CD4-positive, alpha-beta T cell (primary cell): ENCODE measurements at regions not wholly inside any gene's neighbourhood (a gene's known extent, or its start where the extent isn't known, plus 50 kb on each side); places are given as distances from the start of the nearest gene placed in this dataset.
"Not testable (repeated sequence)": the region's sequence is repeated elsewhere in the genome, so short reads cannot be mapped to it uniquely, and the experiment has no call there.

Source experiments
- ATAC-seq: fragments of 200-7000 bp; cut with Tn5 transposase; one replicate; pipeline ENCODE4 v1.10.0; 2022; ENCODE audit warnings: mild to moderate bottlenecking; ENCODE audit not compliant: poor library complexity
- CTCF ChIA-PET: fragments of 350-600 bp; sonication (Branson Sonifier 250); formaldehyde crosslinking; loops from one replicate; lab custom pipeline; 2021; ENCODE audit warnings: antibody characterized with exemption, inconsistent platforms; lab: Charles Lee
- POLR2A ChIA-PET: fragments of 350-600 bp; sonication (Branson Sonifier 250); formaldehyde crosslinking; loops from one replicate; lab custom pipeline; 2021; ENCODE audit warnings: antibody characterized with exemption, inconsistent platforms; lab: Charles Lee
- DNase-seq, 14 experiments: peaks; one replicate each; pipeline ENCODE4 v3.0.0-alpha.2; 2013 to 2020; ENCODE audit warnings: mixed read lengths in 2 of 14
- H3K27ac ChIP-seq, 2 donors: one replicate each; pipeline versions ENCODE4 v1.5.1 to v1.7.0; 2013; ENCODE audit warnings: low read length in 2 of 2, low read depth in 1 of 2, mild to moderate bottlenecking in 1 of 2
- H3K27me3 ChIP-seq, 2 experiments: 1 replicate in 1 of 2; 2 replicates in 1 of 2; pipeline versions ENCODE4 v1.6.1 to v1.7.0; 2013; ENCODE audit warnings: low read length in 2 of 2, control low read depth in 1 of 2, mild to moderate bottlenecking in 1 of 2, moderate library complexity in 1 of 2; ENCODE audit not compliant: insufficient read depth in 2 of 2, control insufficient read depth in 1 of 2
- H3K36me3 ChIP-seq: one replicate; pipeline ENCODE4 v1.6.1; 2013; ENCODE audit warnings: low read length, control low read depth; ENCODE audit not compliant: insufficient read depth
- H3K4me1 ChIP-seq: one replicate; pipeline ENCODE4 v1.6.1; 2013; ENCODE audit warnings: low read length, control low read depth; ENCODE audit not compliant: insufficient read depth
- H3K4me3 ChIP-seq: one replicate; pipeline ENCODE4 v1.5.1; 2013; ENCODE audit warnings: mild to moderate bottlenecking, low read length, moderate library complexity
- H3K9me3 ChIP-seq, 2 experiments: 1 replicate in 1 of 2; 2 replicates in 1 of 2; pipeline versions ENCODE4 v1.6.1 to v1.7.0; 2013; ENCODE audit warnings: low read length in 2 of 2, mild to moderate bottlenecking in 2 of 2, control low read depth in 1 of 2, moderate library complexity in 1 of 2; ENCODE audit not compliant: control insufficient read depth in 1 of 2, insufficient read depth in 1 of 2
- H3K27ac Mint-ChIP-seq: one replicate; pipeline ENCODE4 v1.8.0; 2020; ENCODE audit warnings: mixed read lengths
- H3K27me3 Mint-ChIP-seq: one replicate; pipeline ENCODE4 v1.8.0; 2021; ENCODE audit warnings: mixed read lengths
- H3K36me3 Mint-ChIP-seq: one replicate; pipeline ENCODE4 v1.8.0; 2021; ENCODE audit warnings: low read depth, mixed read lengths
- H3K4me1 Mint-ChIP-seq: one replicate; pipeline ENCODE4 v1.8.0; 2021; ENCODE audit warnings: low read depth, mixed read lengths
- H3K4me3 Mint-ChIP-seq: one replicate; pipeline ENCODE4 v1.8.0; 2020; ENCODE audit warnings: mild to moderate bottlenecking, mixed read lengths
- H3K9me3 Mint-ChIP-seq: one replicate; pipeline ENCODE4 v1.8.0; 2020; ENCODE audit warnings: mixed read lengths
- intact Hi-C, 2 experiments: fragments of 100-400 bp; cut with DNase I in 1 of 2; cut with micrococcal nuclease in 1 of 2; formaldehyde crosslinking; loops; one replicate each; pipeline versions ENCODE4 v1.15.1 to v1.9.0; 2023 to 2025; cut with DNase I, micrococcal nuclease

GRCh38 chr2:110384109-110384735, 88.4 kb downstream of the LIMS4 start:
- ATAC-seq: peak; percentile 45
- H3K27ac Mint-ChIP-seq, H3K4me3 Mint-ChIP-seq, DNase-seq, H3K36me3 Mint-ChIP-seq, H3K4me1 ChIP-seq, H3K4me3 ChIP-seq, H3K4me1 Mint-ChIP-seq, H3K27me3 Mint-ChIP-seq, H3K36me3 ChIP-seq, H3K27ac ChIP-seq, CTCF ChIA-PET, H3K9me3 ChIP-seq, H3K27me3 ChIP-seq, POLR2A ChIA-PET, H3K9me3 Mint-ChIP-seq, intact Hi-C loops: not testable (repeated sequence)

- H3K36me3 Mint-ChIP-seq, H3K9me3 ChIP-seq, H3K4me1 ChIP-seq, H3K9me3 Mint-ChIP-seq, intact Hi-C loops, POLR2A ChIA-PET, CTCF ChIA-PET, DNase-seq, H3K4me1 Mint-ChIP-seq, H3K4me3 Mint-ChIP-seq, H3K27ac Mint-ChIP-seq, H3K27me3 Mint-ChIP-seq, H3K36me3 ChIP-seq, H3K27me3 ChIP-seq, H3K4me3 ChIP-seq, H3K27ac ChIP-seq: not testable (repeated sequence)
- ATAC-seq: peak; percentile 90
These were observed 89.2 kb downstream of the LIMS4 start for GRCh38 chr2:110383163-110384048.

GRCh38 chr2:110373519-110373918, 99.1 kb downstream of the LIMS4 start:
- H3K27me3 ChIP-seq, H3K27me3 Mint-ChIP-seq, H3K9me3 Mint-ChIP-seq, H3K27ac ChIP-seq, ATAC-seq, H3K36me3 Mint-ChIP-seq, H3K27ac Mint-ChIP-seq, intact Hi-C loops, H3K36me3 ChIP-seq, H3K4me3 ChIP-seq, H3K4me1 ChIP-seq, DNase-seq, H3K4me1 Mint-ChIP-seq, H3K9me3 ChIP-seq, CTCF ChIA-PET, H3K4me3 Mint-ChIP-seq, POLR2A ChIA-PET: not testable (repeated sequence)

- H3K36me3 Mint-ChIP-seq, CTCF ChIA-PET, H3K4me3 ChIP-seq, H3K36me3 ChIP-seq, H3K27ac Mint-ChIP-seq, H3K27me3 Mint-ChIP-seq, H3K4me3 Mint-ChIP-seq, intact Hi-C loops, H3K27ac ChIP-seq, DNase-seq, H3K9me3 Mint-ChIP-seq, H3K4me1 Mint-ChIP-seq, H3K9me3 ChIP-seq, H3K27me3 ChIP-seq, H3K4me1 ChIP-seq, POLR2A ChIA-PET, ATAC-seq: not testable (repeated sequence)
These were observed 101.0 kb downstream of the LIMS4 start for GRCh38 chr2:110371633-110372032.

- DNase-seq, H3K36me3 ChIP-seq, H3K9me3 Mint-ChIP-seq, H3K27me3 Mint-ChIP-seq, H3K4me1 ChIP-seq, CTCF ChIA-PET, H3K27ac ChIP-seq, POLR2A ChIA-PET, intact Hi-C loops, H3K4me1 Mint-ChIP-seq, H3K36me3 Mint-ChIP-seq, H3K4me3 Mint-ChIP-seq, H3K27ac Mint-ChIP-seq, H3K27me3 ChIP-seq, ATAC-seq, H3K4me3 ChIP-seq, H3K9me3 ChIP-seq: not testable (repeated sequence)
These were observed 115.0 kb downstream of the LIMS4 start for GRCh38 chr2:110357616-110358015.

- DNase-seq, H3K4me3 ChIP-seq, H3K9me3 ChIP-seq, H3K36me3 ChIP-seq, H3K27me3 Mint-ChIP-seq, H3K4me3 Mint-ChIP-seq, H3K9me3 Mint-ChIP-seq, H3K27me3 ChIP-seq, H3K4me1 ChIP-seq, H3K36me3 Mint-ChIP-seq, ATAC-seq, POLR2A ChIA-PET, H3K27ac Mint-ChIP-seq, H3K27ac ChIP-seq, CTCF ChIA-PET, intact Hi-C loops, H3K4me1 Mint-ChIP-seq: not testable (repeated sequence)
These were observed 118.2 kb downstream of the LIMS4 start for GRCh38 chr2:110354294-110355018.
